Cardiac muscle cell (in vitro differentiated cells and primary cell): ENCODE measurements at regions not wholly inside any gene's neighbourhood (a gene's known extent, or its start where the extent isn't known, plus 50 kb on each side); places are given as distances from the start of the nearest gene placed in this dataset.
A peak's percentile ranks its signal among the peaks of the same experiment; 100 is the strongest.

Experiments used
- DNase-seq, 2 donors: peaks; one replicate each; pipeline versions ENCODE4 v3.0.0 to v3.0.0-alpha.2; 2010 to 2017; ENCODE audit warnings: low read depth in 1 of 2, low spot score in 1 of 2
- H3K27ac ChIP-seq: fragments of 200-600 bp; sonication (generic); 2 replicates; pipeline ENCODE4 v1.5.1; 2016
- H3K27me3 ChIP-seq: fragments of 200-600 bp; sonication (generic); 2 replicates; pipeline ENCODE4 v1.6.0; 2016; ENCODE audit warnings: control low read depth
- H3K36me3 ChIP-seq: fragments of 200-600 bp; sonication (generic); 2 replicates; pipeline ENCODE4 v1.5.1; 2016; ENCODE audit warnings: control low read depth
- H3K4me1 ChIP-seq: fragments of 200-600 bp; sonication (generic); 2 replicates; pipeline ENCODE4 v1.8.1; 2017; ENCODE audit warnings: low read depth, mild to moderate bottlenecking, mixed run types
- H3K4me3 ChIP-seq: fragments of 200-600 bp; sonication (generic); 2 replicates; pipeline ENCODE4 v1.5.1; 2016; ENCODE audit warnings: mild to moderate bottlenecking
- H3K9me3 ChIP-seq: fragments of 200-600 bp; sonication (generic); 2 replicates; pipeline ENCODE4 v1.5.1; 2017; ENCODE audit warnings: low read depth, mild to moderate bottlenecking, control low read depth
- CTCF ChIP-seq: IDR thresholded peaks from 2 replicates; pipeline ENCODE4 v1.5.1; 2012; ENCODE audit warnings: low read depth, mild to moderate bottlenecking, low read length

DNA sequence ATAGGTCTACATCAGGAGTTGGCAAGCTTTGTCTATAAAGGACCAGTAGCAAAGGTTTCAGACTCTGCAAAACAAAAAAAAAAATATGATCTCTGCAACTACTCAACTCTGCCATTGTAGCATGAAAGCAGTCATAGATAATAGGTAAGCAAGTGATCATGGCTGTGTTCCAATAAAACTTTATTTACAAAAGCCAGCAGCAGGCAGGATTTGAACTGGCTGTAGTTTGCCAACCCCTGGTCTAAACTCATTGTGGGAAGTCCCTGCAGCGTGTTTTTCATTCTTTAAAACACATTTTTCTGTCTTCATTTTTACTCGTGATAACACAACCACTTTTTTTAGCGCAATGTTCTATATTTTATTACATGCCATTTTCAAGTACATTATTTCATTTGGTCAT, 127.5 kb upstream of the COX10 start:
- Histone ChIP-seq H3K27ac (no peak overlapping the region), H3K36me3 (no peaks in the 10 kb centered on the region)
- TF ChIP-seq CTCF, result no peak

GRCh38 chr17:13943909-13944308, 125.4 kb upstream of the COX10 start:
- H3K36me3 ChIP-seq, result no peaks in the 10 kb centered on the region
- no peak overlapping the region for H3K27ac ChIP-seq
- no peaks in the 10 kb centered on the region for H3K4me1 ChIP-seq
- peaks cover 2% of the 10 kb centered on the region for H3K27me3 ChIP-seq
- H3K9me3 ChIP-seq, result no peaks in the 10 kb centered on the region
- no peak for DNase-seq
- no peak for TF ChIP-seq CTCF
- H3K4me3 ChIP-seq, result no peak overlapping the region

More for the DNA sequence above, 127.5 kb upstream of the COX10 start:
- no peaks in the 10 kb centered on the region for H3K4me1 ChIP-seq
- DNase-seq, result no peak
- no peak overlapping the region for H3K4me3 ChIP-seq
- no peaks in the 10 kb centered on the region for H3K9me3 ChIP-seq
- peaks cover 2% of the 10 kb centered on the region for H3K27me3 ChIP-seq

DNA sequence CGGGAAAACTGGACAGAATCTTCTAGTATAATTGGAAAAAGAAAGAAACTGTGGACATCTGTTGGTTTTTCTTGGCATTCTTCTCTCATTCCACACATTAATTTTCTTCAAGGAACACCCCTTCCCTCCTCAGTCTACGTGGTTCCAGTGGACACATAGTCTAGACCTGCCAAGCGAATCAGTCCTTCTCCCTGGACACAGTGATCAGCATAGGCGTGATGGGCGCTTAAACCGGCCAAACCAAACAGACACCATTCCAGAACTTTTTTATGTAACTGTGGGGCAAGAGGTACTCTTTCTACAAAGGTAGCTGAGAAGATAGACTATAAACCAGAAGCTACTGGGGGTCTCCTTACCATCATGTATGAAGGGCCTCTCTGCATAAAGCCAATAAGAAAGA, 121.8 kb upstream of the COX10 start:
- TF ChIP-seq CTCF, result no peak
- peaks cover 2% of the 10 kb centered on the region for H3K27me3 ChIP-seq

GRCh38 chr17:13952009-13952750, 117.1 kb upstream of the COX10 start:
- no peaks in the 10 kb centered on the region for H3K9me3 ChIP-seq
- peak in 1 of 2 donors; percentile 59 for DNase-seq
- peaks cover 1% of the 10 kb centered on the region for H3K27me3 ChIP-seq
- H3K4me3 ChIP-seq, result no peak overlapping the region
- H3K27ac ChIP-seq, result no peak overlapping the region
- H3K4me1 ChIP-seq, result no peaks in the 10 kb centered on the region
- TF ChIP-seq CTCF, result no peak
- H3K36me3 ChIP-seq, result no peaks in the 10 kb centered on the region

More for the DNA sequence above, 121.8 kb upstream of the COX10 start:
- Histone ChIP-seq H3K36me3 (no peaks in the 10 kb centered on the region), H3K9me3 (no peaks in the 10 kb centered on the region), H3K27ac (no peak overlapping the region), H3K4me1 (no peaks in the 10 kb centered on the region), H3K4me3 (no peak overlapping the region)
- DNase-seq, result no peak

- H3K27ac ChIP-seq, result no peak overlapping the region
- H3K4me3 ChIP-seq, result no peak overlapping the region
- DNase-seq, result peak in 1 of 2 donors; percentile 58
- peaks cover 16% of the 10 kb centered on the region for H3K27me3 ChIP-seq
- no peaks in the 10 kb centered on the region for H3K36me3 ChIP-seq
- no peaks in the 10 kb centered on the region for H3K9me3 ChIP-seq
- H3K4me1 ChIP-seq, result no peaks in the 10 kb centered on the region
- TF ChIP-seq CTCF, result no peak
Observed at GRCh38 chr17:13953841-13954240, 115.5 kb upstream of the COX10 start.
